Thoracic aorta (tissue), 2 donors: ENCODE measurements at regions not wholly inside any gene's neighbourhood (a gene's known extent, or its start where the extent isn't known, plus 50 kb on each side); places are given as distances from the start of the nearest gene placed in this dataset.

Experiments used
- ATAC-seq: fragments of 150-250 bp; one replicate; pipeline ENCODE4 v1.8.0; 2017; ENCODE audit warnings: low read depth; ENCODE audit not compliant: insufficient number of reproducible peaks, low FRiP score
- DNase-seq: peaks from one replicate; pipeline ENCODE4 v3.0.0-alpha.2; 2020; ENCODE audit warnings: low spot score
- H3K27ac ChIP-seq, 2 donors: fragments of 200-600 bp; sonication (generic); 1 replicate in 1 of 2; 2 replicates in 1 of 2; pipeline ENCODE4 v1.5.1; 2016; ENCODE audit warnings: mild to moderate bottlenecking in 2 of 2, moderate library complexity in 2 of 2
- H3K27me3 ChIP-seq: fragments of 200-600 bp; sonication (generic); replicated peaks from 2 replicates; pipeline ENCODE4 v1.6.0; 2016; ENCODE audit warnings: mild to moderate bottlenecking; ENCODE audit not compliant: insufficient read depth
- H3K36me3 ChIP-seq: fragments of 200-600 bp; sonication (generic); one replicate; pipeline ENCODE4 v1.5.1; 2016
- H3K4me1 ChIP-seq, 2 donors: fragments of 200-600 bp; sonication (generic); 1 replicate in 1 of 2; 2 replicates in 1 of 2; pipeline versions ENCODE4 v1.5.1 to v1.6.0; 2016; ENCODE audit warnings: low read depth in 2 of 2, mild to moderate bottlenecking in 1 of 2; ENCODE audit not compliant: control insufficient read depth in 1 of 2
- H3K4me3 ChIP-seq: fragments of 200-600 bp; sonication (generic); 2 replicates; pipeline ENCODE4 v1.5.1; 2016; ENCODE audit warnings: mild to moderate bottlenecking
- H3K9me3 ChIP-seq: fragments of 200-600 bp; sonication (generic); 2 replicates; pipeline ENCODE4 v1.5.1; 2016
- CTCF ChIP-seq: fragments of 200-600 bp; sonication (generic); IDR thresholded peaks from one replicate; pipeline ENCODE4 v1.5.1; 2019; ENCODE audit warnings: antibody characterized with exemption

DNA sequence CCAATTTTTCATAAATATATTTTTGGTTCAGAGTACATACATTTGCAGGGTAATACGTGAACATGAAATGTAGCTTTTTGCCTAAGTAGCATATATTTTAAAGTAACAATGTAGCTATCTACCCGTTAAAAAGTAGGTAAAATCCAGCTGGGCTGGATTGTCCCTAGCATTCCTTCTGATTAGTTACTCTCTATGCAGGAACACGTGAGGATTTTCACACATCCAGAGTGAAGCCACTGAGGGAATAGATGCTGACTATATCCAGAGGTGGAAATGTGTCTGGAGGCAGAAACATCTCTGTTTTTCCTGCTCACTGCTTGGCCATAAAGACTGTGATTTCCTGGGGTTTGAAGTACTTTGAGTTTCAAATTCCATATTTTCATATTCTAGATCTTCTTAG is 338.9 kb upstream of the KIAA1217 start:
- Histone ChIP-seq H3K4me3 (no peak overlapping the region), H3K4me1 (no peaks in the 10 kb centered on the region), H3K36me3 (no peaks in the 10 kb centered on the region), H3K27me3 (no peaks in the 10 kb centered on the region), H3K9me3 (no peaks in the 10 kb centered on the region), H3K27ac (no peak overlapping the region)
- TF ChIP-seq CTCF, result no peak
- ATAC-seq (no peak), DNase-seq (no peak)

GRCh38 chr10:23870651-23871610 is 338.0 kb upstream of the KIAA1217 start:
- Histone ChIP-seq H3K27ac (no peak overlapping the region), H3K4me1 (no peaks in the 10 kb centered on the region), H3K4me3 (no peak overlapping the region), H3K27me3 (no peaks in the 10 kb centered on the region), H3K9me3 (no peaks in the 10 kb centered on the region), H3K36me3 (no peaks in the 10 kb centered on the region)
- DNase-seq (no peak), ATAC-seq (no peak)
- no peak for TF ChIP-seq CTCF

DNA sequence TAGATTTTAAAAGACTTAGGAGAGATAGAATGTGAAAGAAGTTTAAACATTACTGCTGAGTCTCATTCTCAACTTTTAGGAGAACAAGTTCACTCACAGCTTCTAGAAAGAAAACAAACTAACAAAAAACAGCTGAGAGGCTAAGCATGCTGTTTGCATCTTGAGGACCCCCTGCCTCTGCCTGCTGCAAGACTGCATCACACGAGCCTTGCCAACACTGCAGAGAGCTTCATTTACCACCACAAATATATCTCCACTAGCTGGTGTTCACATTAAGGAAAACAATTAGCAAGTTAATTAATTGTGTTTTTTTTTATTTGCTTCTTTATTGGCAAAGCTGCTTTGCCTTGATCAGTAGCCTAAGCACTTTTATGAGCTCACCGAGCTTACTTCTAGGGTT is 336.6 kb upstream of the KIAA1217 start:
- ATAC-seq (no peak), DNase-seq (no peak)
- no peak overlapping the region for H3K27ac ChIP-seq
- no peak overlapping the region for H3K4me3 ChIP-seq
- H3K9me3 ChIP-seq, result no peaks in the 10 kb centered on the region
- no peaks in the 10 kb centered on the region for H3K36me3 ChIP-seq
- TF ChIP-seq CTCF, result no peak
- no peaks in the 10 kb centered on the region for H3K27me3 ChIP-seq
- no peaks in the 10 kb centered on the region for H3K4me1 ChIP-seq

DNA sequence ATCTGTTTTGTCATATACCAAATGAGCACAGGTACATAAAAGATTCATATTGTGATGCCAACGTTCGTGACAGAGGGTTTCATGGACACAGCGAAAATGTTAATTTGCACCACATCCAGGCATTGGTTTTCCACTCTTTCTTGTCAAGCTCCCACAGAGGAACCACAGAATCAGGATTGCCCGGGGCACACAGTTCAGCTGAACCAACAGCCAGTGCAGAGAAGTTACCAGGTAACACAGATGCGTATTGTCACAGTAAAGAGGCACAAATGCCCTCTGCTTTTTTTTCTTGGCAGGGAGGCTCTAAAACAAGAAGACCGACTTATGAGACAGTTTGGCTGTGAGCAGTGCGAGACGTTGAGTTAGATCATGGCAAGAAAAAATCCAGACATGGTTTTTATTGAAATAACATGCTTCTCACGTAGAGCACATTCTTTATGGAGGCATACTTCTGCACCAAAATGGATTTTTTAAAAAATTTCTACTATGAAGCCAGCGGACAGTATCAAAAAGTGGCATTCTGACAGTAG is 331.1 kb upstream of the KIAA1217 start:
- ATAC-seq, result no peak
- TF ChIP-seq CTCF, result no peak
- H3K27me3 ChIP-seq, result no peaks in the 10 kb centered on the region

DNA sequence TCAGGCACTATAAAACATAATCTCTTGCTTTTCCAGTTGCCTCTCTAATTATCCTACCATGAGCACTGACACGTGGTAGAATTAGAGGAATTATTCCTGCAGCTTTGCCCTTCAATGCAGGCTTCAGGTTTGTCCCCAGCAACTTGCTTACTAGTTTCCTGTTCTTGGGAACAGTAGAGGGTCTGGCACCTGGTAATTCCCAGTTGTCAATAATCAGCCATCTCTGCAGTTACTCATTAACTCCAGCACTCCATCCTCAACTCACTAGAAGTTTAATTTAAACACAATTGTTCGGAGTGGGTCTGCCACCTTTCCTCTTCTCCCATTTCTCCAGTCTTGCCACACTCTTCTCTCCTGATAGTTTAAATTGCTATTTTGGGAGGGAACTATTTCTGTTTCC is 324.3 kb upstream of the KIAA1217 start:
- no peaks in the 10 kb centered on the region for H3K36me3 ChIP-seq
- no peaks in the 10 kb centered on the region for H3K27me3 ChIP-seq
- no peaks in the 10 kb centered on the region for H3K4me1 ChIP-seq
- no peak overlapping the region for H3K4me3 ChIP-seq
- ATAC-seq, result no peak
- TF ChIP-seq CTCF, result no peak
- no peak for DNase-seq
- H3K27ac ChIP-seq, result no peak overlapping the region
- no peaks in the 10 kb centered on the region for H3K9me3 ChIP-seq

More for the DNA sequence above, 331.1 kb upstream of the KIAA1217 start:
- Histone ChIP-seq H3K9me3 (no peaks in the 10 kb centered on the region), H3K27ac (no peak overlapping the region), H3K36me3 (no peaks in the 10 kb centered on the region), H3K4me1 (no peaks in the 10 kb centered on the region), H3K4me3 (no peak overlapping the region)
- DNase-seq, result no peak
